ENCODE measurements at regions not wholly inside any gene's neighbourhood (a gene's known extent, or its start where the extent isn't known, plus 50 kb on each side); places are given as distances from the start of the nearest gene placed in this dataset.

DNA sequence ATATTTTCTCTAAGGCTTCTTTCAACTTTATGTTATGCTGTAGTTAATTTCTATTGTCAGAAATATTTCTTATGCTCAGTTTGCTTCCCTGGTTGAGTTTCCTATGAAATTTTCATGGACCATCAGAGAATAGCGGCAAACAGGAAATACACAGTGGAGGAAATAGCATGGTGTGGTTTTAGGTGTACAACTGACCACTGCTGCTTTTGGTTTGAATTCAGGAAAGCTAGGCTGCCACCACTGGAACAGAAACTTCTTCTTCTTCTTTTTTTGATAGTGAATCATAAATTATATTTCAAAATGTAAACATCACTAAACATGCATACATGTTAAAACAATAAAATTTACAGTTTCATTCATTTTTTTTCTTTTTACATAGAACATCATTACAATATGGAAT lies 316.6 kb upstream of the TGFBR2 start:
- Histone ChIP-seq H4K20me1 (ENCODE audit: control insufficient read depth, extremely low read depth, insufficient read depth, low read length) (no peaks in the 10 kb centered on the region), H3K27me3 (ENCODE audit: control insufficient read depth, insufficient read depth, low read length) (no peaks in the 10 kb centered on the region), H3K9me3 (ENCODE audit: control insufficient read depth, insufficient read depth, low read depth, low read length) (no peaks in the 10 kb centered on the region), H2AFZ (ENCODE audit: low read length) (no peak overlapping the region), H3K9ac (ENCODE audit: insufficient read depth, low read length) (no peak overlapping the region), H3K27ac (ENCODE audit: insufficient read depth, low read length) (no peak overlapping the region), H3K4me2 (ENCODE audit: extremely low read depth, insufficient read depth, low read length) (no peak overlapping the region), H3K36me3 (ENCODE audit: control insufficient read depth, insufficient read depth, low read length) (no peaks in the 10 kb centered on the region), H3K4me1 (ENCODE audit: control insufficient read depth, extremely low read depth, insufficient read depth, low read length) (peaks cover 4% of the 10 kb centered on the region), H3K4me3 (replicated peaks in 1 of 4; ENCODE audit: control extremely low read depth in 1 of 4, insufficient read depth in 1 of 4, low read depth in 3 of 4, low read length in 4 of 4) (no peak overlapping the region), H3K79me2 (ENCODE audit: control insufficient read depth, insufficient read depth, low read length) (no peaks in the 10 kb centered on the region)
- no peak for TF ChIP-seq CTCF (conservative IDR thresholded peaks at IDR 0.05 in 1 of 2, IDR thresholded peaks at IDR 0.05 in 1 of 2; ENCODE audit: low read depth in 1 of 2, low read length in 2 of 2)
- no peak for TF ChIP-seq EZH2 (IDR thresholded peaks at IDR 0.05; ENCODE audit: low read length, missing control alignments)
- no peak for DNase-seq (ENCODE audit: low read depth in 2 of 2)

GRCh38 chr3:30290479-30290878 lies 315.9 kb upstream of the TGFBR2 start:
- TF ChIP-seq CTCF (conservative IDR thresholded peaks at IDR 0.05 in 1 of 2, IDR thresholded peaks at IDR 0.05 in 1 of 2; ENCODE audit: low read depth in 1 of 2, low read length in 2 of 2) (no peak), EZH2 (IDR thresholded peaks at IDR 0.05; ENCODE audit: low read length, missing control alignments) (no peak)
- Histone ChIP-seq H2AFZ (ENCODE audit: low read length) (no peak overlapping the region), H3K4me1 (ENCODE audit: control insufficient read depth, extremely low read depth, insufficient read depth, low read length) (peaks cover 3% of the 10 kb centered on the region), H4K20me1 (ENCODE audit: control insufficient read depth, extremely low read depth, insufficient read depth, low read length) (no peaks in the 10 kb centered on the region), H3K4me3 (replicated peaks in 1 of 4; ENCODE audit: control extremely low read depth in 1 of 4, insufficient read depth in 1 of 4, low read depth in 3 of 4, low read length in 4 of 4) (no peak overlapping the region), H3K9ac (ENCODE audit: insufficient read depth, low read length) (no peak overlapping the region), H3K79me2 (ENCODE audit: control insufficient read depth, insufficient read depth, low read length) (no peaks in the 10 kb centered on the region), H3K9me3 (ENCODE audit: control insufficient read depth, insufficient read depth, low read depth, low read length) (no peaks in the 10 kb centered on the region), H3K27ac (ENCODE audit: insufficient read depth, low read length) (no peak overlapping the region), H3K4me2 (ENCODE audit: extremely low read depth, insufficient read depth, low read length) (no peak overlapping the region), H3K27me3 (ENCODE audit: control insufficient read depth, insufficient read depth, low read length) (no peaks in the 10 kb centered on the region), H3K36me3 (ENCODE audit: control insufficient read depth, insufficient read depth, low read length) (no peaks in the 10 kb centered on the region)
- DNase-seq (ENCODE audit: low read depth in 2 of 2) = no peak

DNA sequence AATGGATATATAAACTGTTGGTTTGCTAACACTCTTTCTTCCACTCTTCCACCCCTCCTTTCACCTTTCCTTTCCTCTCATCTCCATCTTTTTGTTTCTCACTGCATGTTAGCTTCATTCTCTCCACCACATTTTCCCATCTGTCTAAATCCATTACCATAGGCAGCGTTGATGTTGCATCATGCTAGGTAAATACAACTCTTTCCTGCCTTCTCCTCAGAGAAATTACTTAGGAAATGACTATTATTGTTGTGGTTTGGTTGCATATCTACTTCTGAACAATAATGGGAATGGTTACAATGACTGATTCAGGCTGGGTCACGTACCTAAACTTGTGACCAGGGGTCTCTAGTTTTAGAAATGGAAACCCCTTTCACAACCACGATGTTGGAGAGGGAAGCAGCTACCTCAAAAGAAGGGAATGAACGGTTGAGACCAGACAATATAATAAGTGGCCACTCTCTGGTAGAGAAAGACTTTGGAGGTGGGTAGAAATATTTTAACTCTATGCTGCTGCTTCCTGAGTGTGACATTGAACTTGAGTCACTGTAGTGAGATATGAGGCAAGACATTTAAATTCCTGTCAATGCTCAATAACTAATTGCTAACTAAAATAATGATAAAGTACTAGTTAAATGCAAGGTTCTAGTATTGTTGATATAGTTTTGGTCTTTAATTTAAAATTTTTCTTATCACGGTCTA lies 314.1 kb upstream of the TGFBR2 start:
- TF ChIP-seq EZH2 (IDR thresholded peaks at IDR 0.05; ENCODE audit: low read length, missing control alignments) (no peak), CTCF (conservative IDR thresholded peaks at IDR 0.05 in 1 of 2, IDR thresholded peaks at IDR 0.05 in 1 of 2; ENCODE audit: low read depth in 1 of 2, low read length in 2 of 2) (no peak)
- Histone ChIP-seq H4K20me1 (ENCODE audit: control insufficient read depth, extremely low read depth, insufficient read depth, low read length) (no peaks in the 10 kb centered on the region), H2AFZ (ENCODE audit: low read length) (no peak overlapping the region), H3K4me3 (replicated peaks in 1 of 4; ENCODE audit: control extremely low read depth in 1 of 4, insufficient read depth in 1 of 4, low read depth in 3 of 4, low read length in 4 of 4) (no peak overlapping the region), H3K79me2 (ENCODE audit: control insufficient read depth, insufficient read depth, low read length) (no peaks in the 10 kb centered on the region), H3K36me3 (ENCODE audit: control insufficient read depth, insufficient read depth, low read length) (no peaks in the 10 kb centered on the region), H3K4me1 (ENCODE audit: control insufficient read depth, extremely low read depth, insufficient read depth, low read length) (no peaks in the 10 kb centered on the region), H3K9ac (ENCODE audit: insufficient read depth, low read length) (no peak overlapping the region), H3K27me3 (ENCODE audit: control insufficient read depth, insufficient read depth, low read length) (no peaks in the 10 kb centered on the region), H3K27ac (ENCODE audit: insufficient read depth, low read length) (no peak overlapping the region), H3K9me3 (ENCODE audit: control insufficient read depth, insufficient read depth, low read depth, low read length) (no peaks in the 10 kb centered on the region), H3K4me2 (ENCODE audit: extremely low read depth, insufficient read depth, low read length) (no peak overlapping the region)
- DNase-seq (ENCODE audit: low read depth in 2 of 2) = peak; percentile 63 to 82

All from fibroblast of lung (primary cell).